H1 (cell line): ENCODE measurements at regions not wholly inside any gene's neighbourhood (a gene's known extent, or its start where the extent isn't known, plus 50 kb on each side); places are given as distances from the start of the nearest gene placed in this dataset.

Experiments used
- CTCF ChIA-PET: fragments of 300-600 bp; sonication (Branson Sonifier 250); formaldehyde crosslinking; loops from one replicate; lab custom pipeline; 2021; ENCODE audit not compliant: partially characterized antibody; lab: Charles Lee
- POLR2A ChIA-PET: fragments of 300-600 bp; sonication (Branson Sonifier 250); formaldehyde crosslinking; loops from one replicate; lab custom pipeline; 2021; ENCODE audit warnings: inconsistent platforms; ENCODE audit not compliant: partially characterized antibody; lab: Charles Lee
- DNase-seq, 2 experiments: peaks; one replicate each; pipeline versions ENCODE4 v3.0.0 to v3.0.0-alpha.2; 2010 to 2022; ENCODE audit warnings: low spot score in 2 of 2, low read depth in 1 of 2, mixed read lengths in 1 of 2
- FAIRE-seq: peaks from 2 replicates; lab custom pipeline; 2011; peaks lifted over from hg19 to GRCh38; lab: Jason Lieb, UNC
- H2AFZ ChIP-seq: 2 replicates; pipeline ENCODE4 v1.8.1; 2012; ENCODE audit warnings: low read length, inconsistent platforms
- H2AK5ac ChIP-seq: 2 replicates; pipeline ENCODE4 v1.6.1; 2013; ENCODE audit warnings: low read depth, low read length
- H2BK120ac ChIP-seq: replicated peaks from 2 replicates; pipeline ENCODE3; 2013; ENCODE audit warnings: low read depth, low read length, inconsistent platforms
- H2BK12ac ChIP-seq: 2 replicates; pipeline ENCODE4 v1.6.1; 2013; ENCODE audit warnings: low read depth, low read length
- H2BK15ac ChIP-seq: 2 replicates; pipeline ENCODE4 v1.6.1; 2013; ENCODE audit warnings: low read length
- H2BK20ac ChIP-seq: 2 replicates; pipeline ENCODE4 v1.6.1; 2013; ENCODE audit warnings: low read length
- H2BK5ac ChIP-seq: 2 replicates; pipeline ENCODE4 v1.6.1; 2013; ENCODE audit warnings: low read depth, low read length
- H3K14ac ChIP-seq: 2 replicates; pipeline ENCODE4 v1.6.1; 2013; ENCODE audit warnings: inconsistent platforms; ENCODE audit not compliant: insufficient read length
- H3K18ac ChIP-seq: 2 replicates; pipeline ENCODE4 v1.6.1; 2013; ENCODE audit warnings: low read length; ENCODE audit errors: extremely low read depth
- H3K23ac ChIP-seq: 2 replicates; pipeline ENCODE4 v1.6.1; 2013; ENCODE audit warnings: inconsistent platforms; ENCODE audit not compliant: insufficient read length
- H3K23me2 ChIP-seq: 2 replicates; pipeline ENCODE4 v1.6.1; 2013; ENCODE audit warnings: low read depth, low read length
- H3K27ac ChIP-seq: 2 replicates; pipeline ENCODE4 v1.6.1; 2011; ENCODE audit warnings: low read depth, low read length, inconsistent platforms
- H3K27me3 ChIP-seq, 4 experiments: replicated peaks in 1 of 4; 1 replicate in 1 of 4; 2 replicates in 3 of 4; pipeline versions ENCODE4 v1.6.1 to v1.8.1; 2011 to 2013; ENCODE audit warnings: low read length in 3 of 4, mild to moderate bottlenecking in 3 of 4, inconsistent platforms in 2 of 4, mixed read lengths in 2 of 4, moderate library complexity in 1 of 4; ENCODE audit not compliant: control insufficient read depth in 3 of 4, insufficient read depth in 3 of 4; ENCODE audit errors: extremely low read depth in 1 of 4
- H3K36me3 ChIP-seq, 4 experiments: 2 replicates each; pipeline versions ENCODE4 v1.6.1 to v1.8.1; 2011 to 2013; ENCODE audit warnings: mild to moderate bottlenecking in 4 of 4, low read length in 3 of 4, moderate library complexity in 2 of 4, control low read depth in 1 of 4, inconsistent platforms in 1 of 4; ENCODE audit not compliant: insufficient read depth in 4 of 4, control insufficient read depth in 2 of 4
- H3K4ac ChIP-seq: replicated peaks from 2 replicates; pipeline ENCODE3; 2013; ENCODE audit warnings: low read length, low read depth, mixed read lengths, inconsistent platforms; ENCODE audit not compliant: insufficient read length
- H3K4me1 ChIP-seq, 4 experiments: replicated peaks in 1 of 4; 1 replicate in 1 of 4; 2 replicates in 3 of 4; pipeline versions ENCODE4 v1.6.1 to v1.8.1; 2011 to 2013; ENCODE audit warnings: low read length in 3 of 4, inconsistent platforms in 2 of 4, mixed read lengths in 1 of 4; ENCODE audit not compliant: insufficient read depth in 4 of 4, control insufficient read depth in 3 of 4
- H3K4me2 ChIP-seq, 2 experiments: 2 replicates each; pipeline versions ENCODE4 v1.6.1 to v1.8.1; 2011 to 2013; ENCODE audit warnings: low read depth in 2 of 2, low read length in 2 of 2, control low read depth in 1 of 2, inconsistent platforms in 1 of 2, mild to moderate bottlenecking in 1 of 2; ENCODE audit not compliant: insufficient read depth in 1 of 2
- H3K4me3 ChIP-seq, 4 experiments: fragments of 200-600, 300-600 bp in 1 of 4; sonication (generic), shearing (Covaris generic), sonication (Bioruptor Twin) in 1 of 4; 2 replicates each; pipeline versions ENCODE4 v1.5.1 to v1.8.1; 2011 to 2016; ENCODE audit warnings: low read length in 4 of 4, low read depth in 3 of 4, control low read depth in 2 of 4, inconsistent platforms in 2 of 4, mild to moderate bottlenecking in 2 of 4, mixed read lengths in 1 of 4, moderate library complexity in 1 of 4; ENCODE audit not compliant: insufficient read depth in 2 of 4; ENCODE audit errors: extremely low read depth in 1 of 4
- H3K56ac ChIP-seq: replicated peaks from 2 replicates; pipeline ENCODE3; 2013; ENCODE audit warnings: low read depth, mild to moderate bottlenecking, mixed read lengths, low read length, inconsistent platforms; ENCODE audit not compliant: insufficient read length
- H3K79me1 ChIP-seq: 2 replicates; pipeline ENCODE4 v1.6.1; 2013; ENCODE audit warnings: low read depth, low read length, control low read depth
- H3K79me2 ChIP-seq, 2 experiments: 2 replicates each; pipeline versions ENCODE4 v1.6.1 to v1.8.1; 2012 to 2013; ENCODE audit warnings: low read length in 2 of 2, mild to moderate bottlenecking in 2 of 2, inconsistent platforms in 1 of 2; ENCODE audit not compliant: insufficient read depth in 2 of 2, control insufficient read depth in 1 of 2
- H3K9ac ChIP-seq, 4 experiments: replicated peaks in 1 of 4; 1 replicate in 1 of 4; 2 replicates in 3 of 4; pipeline versions ENCODE4 v1.6.1 to v1.8.1; 2011 to 2013; ENCODE audit warnings: low read depth in 3 of 4, low read length in 3 of 4, control low read depth in 2 of 4, mild to moderate bottlenecking in 2 of 4, moderate library complexity in 2 of 4, inconsistent platforms in 1 of 4; ENCODE audit errors: extremely low read depth in 1 of 4
- H3K9me3 ChIP-seq, 2 experiments: 2 replicates each; pipeline versions ENCODE4 v1.6.1 to v1.8.1; 2012 to 2013; ENCODE audit warnings: mild to moderate bottlenecking in 2 of 2, moderate library complexity in 2 of 2, control low read depth in 1 of 2, inconsistent platforms in 1 of 2, low read depth in 1 of 2, low read length in 1 of 2, mixed read lengths in 1 of 2; ENCODE audit not compliant: insufficient read depth in 2 of 2
- H4K20me1 ChIP-seq, 2 experiments: replicated peaks in 1 of 2; 2 replicates each; pipeline versions ENCODE3 to v1.8.1; 2011 to 2013; ENCODE audit warnings: inconsistent platforms in 2 of 2, low read length in 2 of 2, mild to moderate bottlenecking in 1 of 2; ENCODE audit not compliant: insufficient read depth in 2 of 2, control insufficient read depth in 1 of 2
- H4K5ac ChIP-seq: 2 replicates; pipeline ENCODE4 v1.6.1; 2013; ENCODE audit warnings: low read length, low read depth, mixed read lengths, inconsistent platforms; ENCODE audit not compliant: insufficient read length
- H4K8ac ChIP-seq: 2 replicates; pipeline ENCODE4 v1.8.0; 2013; ENCODE audit warnings: mild to moderate bottlenecking, moderate library complexity, low read length, inconsistent platforms; ENCODE audit not compliant: insufficient read depth; ENCODE audit errors: extremely low read depth
- H4K91ac ChIP-seq: replicated peaks from 2 replicates; pipeline ENCODE3; 2013; ENCODE audit warnings: low read length, mixed read lengths, inconsistent platforms; ENCODE audit not compliant: insufficient read length
- BACH1 ChIP-seq: IDR thresholded peaks from 2 replicates; pipeline ENCODE4 v1.6.1; 2012; ENCODE audit warnings: low read length, improper control_type of control experiment
- CEBPB ChIP-seq: IDR thresholded peaks from 2 replicates; pipeline ENCODE4 v1.6.1; 2012; ENCODE audit warnings: low read depth, low read length
- SIRT6 ChIP-seq: IDR thresholded peaks from one replicate; pipeline ENCODE4 v1.7.1; 2012; ENCODE audit warnings: low read length, inconsistent platforms
- SRF ChIP-seq: IDR thresholded peaks from 2 replicates; pipeline ENCODE4 v1.6.1; 2011; ENCODE audit warnings: mild to moderate bottlenecking, low read depth, low read length, moderate library complexity
- TBP ChIP-seq: IDR thresholded peaks from 2 replicates; pipeline ENCODE4 v1.6.1; 2011; ENCODE audit warnings: low read depth, low read length, improper control_type of control experiment

DNA sequence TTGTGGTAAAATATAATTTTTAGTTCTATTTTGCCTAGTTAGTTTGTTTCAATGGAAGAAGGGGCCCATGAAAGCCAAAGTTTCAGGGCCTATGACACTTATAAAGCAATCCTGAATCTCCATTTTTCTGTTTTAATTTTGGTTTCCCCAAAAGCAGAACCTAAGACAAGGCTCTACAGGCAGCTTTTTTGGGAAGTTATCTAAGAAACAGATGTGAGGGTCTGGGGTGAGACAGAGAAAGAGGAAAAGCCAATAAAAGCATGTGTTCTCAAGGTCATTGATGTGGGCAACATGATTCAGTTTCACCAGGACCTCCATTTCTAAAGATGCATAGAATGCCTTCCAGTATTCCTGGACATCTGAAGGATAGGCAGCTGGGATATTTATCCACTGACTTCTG is 598.5 kb downstream of the PDCD6IP start:
- no peak overlapping the region for H2BK5ac ChIP-seq
- ChIA-PET CTCF (interaction anchor here (0.7 to 1.0 kb wide), 2 partner anchors 104 to 381 kb away, joined by 3 read pairs; no protein-coding TSS in a partner anchor), POLR2A (no interaction called here)
- no peak overlapping the region for H2AK5ac ChIP-seq
- DNase-seq (no peak), FAIRE-seq (no peak)
- H3K23me2 ChIP-seq: no peaks in the 10 kb centered on the region
- H3K9me3 ChIP-seq: peaks cover 0 to 3% of the 10 kb centered on the region in 2 experiments; a peak in 1 of 4 replicates
- no peaks in the 10 kb centered on the region for H3K79me1 ChIP-seq
- H3K27me3 ChIP-seq: no peaks in the 10 kb centered on the region
- no peaks in the 10 kb centered on the region for H3K36me3 ChIP-seq
- no peak overlapping the region for H3K18ac ChIP-seq
- no peak overlapping the region for H3K4ac ChIP-seq
- no peaks in the 10 kb centered on the region for H3K79me2 ChIP-seq
- H2BK12ac ChIP-seq: no peak overlapping the region
- H4K20me1 ChIP-seq: no peaks in the 10 kb centered on the region
- no peak overlapping the region for H3K4me3 ChIP-seq
- no peak overlapping the region for H2BK120ac ChIP-seq
- no peak overlapping the region for H4K5ac ChIP-seq
- H2AFZ ChIP-seq: no peak overlapping the region
- H2BK15ac ChIP-seq: no peak overlapping the region
- no peaks in the 10 kb centered on the region for H3K4me1 ChIP-seq
- H3K56ac ChIP-seq: no peak overlapping the region
- no peak overlapping the region for H3K9ac ChIP-seq
- H4K91ac ChIP-seq: no peak overlapping the region
- H3K23ac ChIP-seq: no peak overlapping the region
- no peak overlapping the region for H2BK20ac ChIP-seq
- no peak overlapping the region for H4K8ac ChIP-seq
- no peak overlapping the region for H3K27ac ChIP-seq
- no peak overlapping the region for H3K4me2 ChIP-seq
- H3K14ac ChIP-seq: no peak overlapping the region
- TF ChIP-seq CEBPB (no peak), SIRT6 (no peak), BACH1 (no peak), TBP (no peak), SRF (no peak)
